ENCODE measurements at regions not wholly inside any gene's neighbourhood (a gene's known extent, or its start where the extent isn't known, plus 50 kb on each side); places are given as distances from the start of the nearest gene placed in this dataset.

GRCh38 chr5:145465474-145466263 lies 369.5 kb downstream of the PRELID2 start:
- DNase-seq (ENCODE audit: low spot score) = no peak
- Histone ChIP-seq H3K4me1 (no peaks in the 10 kb centered on the region), H3K4me3 (no peak overlapping the region), H3K36me3 (no peaks in the 10 kb centered on the region), H3K9me3 (no peaks in the 10 kb centered on the region), H3K27ac (no peak overlapping the region), H3K27me3 (no peaks in the 10 kb centered on the region)
- TF ChIP-seq CTCF (IDR thresholded peaks at IDR 0.05) = no peak

GRCh38 chr5:145464171-145464570 lies 371.0 kb downstream of the PRELID2 start:
- no peak for DNase-seq (ENCODE audit: low spot score)
- Histone ChIP-seq H3K4me1 (no peaks in the 10 kb centered on the region), H3K27me3 (no peaks in the 10 kb centered on the region), H3K36me3 (no peaks in the 10 kb centered on the region), H3K27ac (no peak overlapping the region), H3K9me3 (no peaks in the 10 kb centered on the region), H3K4me3 (no peak overlapping the region)
- TF ChIP-seq CTCF (IDR thresholded peaks at IDR 0.05) = no peak

GRCh38 chr5:145463634-145464033 lies 371.5 kb downstream of the PRELID2 start:
- Histone ChIP-seq H3K9me3 (no peaks in the 10 kb centered on the region), H3K4me1 (no peaks in the 10 kb centered on the region), H3K4me3 (no peak overlapping the region), H3K27ac (no peak overlapping the region), H3K36me3 (no peaks in the 10 kb centered on the region), H3K27me3 (no peaks in the 10 kb centered on the region)
- TF ChIP-seq CTCF (IDR thresholded peaks at IDR 0.05) = no peak
- no peak for DNase-seq (ENCODE audit: low spot score)

GRCh38 chr5:145462525-145462924 lies 372.6 kb downstream of the PRELID2 start:
- Histone ChIP-seq H3K4me1 (no peaks in the 10 kb centered on the region), H3K9me3 (no peaks in the 10 kb centered on the region), H3K4me3 (no peak overlapping the region), H3K27me3 (no peaks in the 10 kb centered on the region), H3K27ac (no peak overlapping the region), H3K36me3 (no peaks in the 10 kb centered on the region)
- no peak for DNase-seq (ENCODE audit: low spot score)
- TF ChIP-seq CTCF (IDR thresholded peaks at IDR 0.05) = no peak

GRCh38 chr5:145450286-145450885 lies 384.8 kb downstream of the PRELID2 start:
- no peak for DNase-seq (ENCODE audit: low spot score)
- TF ChIP-seq CTCF (IDR thresholded peaks at IDR 0.05) = no peak
- H3K4me1 ChIP-seq = no peaks in the 10 kb centered on the region

More at GRCh38 chr5:145450286-145450885, 384.8 kb downstream of the PRELID2 start:
- Histone ChIP-seq H3K9me3 (peaks cover 0 to 9% of the 10 kb centered on the region in 2 donors), H3K36me3 (no peaks in the 10 kb centered on the region), H3K4me3 (no peak overlapping the region), H3K27ac (no peak overlapping the region), H3K27me3 (no peaks in the 10 kb centered on the region)

Measured in right atrium auricular region (tissue), 2 donors.